ENCODE measurements at regions not wholly inside any gene's neighbourhood (a gene's known extent, or its start where the extent isn't known, plus 50 kb on each side); places are given as distances from the start of the nearest gene placed in this dataset.

GRCh38 chr5:3118340-3118739 is 366.9 kb upstream of the IRX2 start (continued):
- TF ChIP-seq CEBPB (IDR thresholded peaks at IDR 0.05; ENCODE audit: low read depth) (no peak), ELF1 (IDR thresholded peaks at IDR 0.05; ENCODE audit: borderline replicate concordance, low read depth) (no peak), EGR1 (IDR thresholded peaks at IDR 0.05; ENCODE audit: low read depth) (no peak)

GRCh38 chr5:3116366-3116765 is 364.9 kb upstream of the IRX2 start:
- H4K20me1 ChIP-seq (ENCODE audit: insufficient read depth), result no peaks in the 10 kb centered on the region
- no peak for DNase-seq (ENCODE audit: low read depth, low spot score)
- CTCF ChIA-PET, result no interaction called here

More at GRCh38 chr5:3116366-3116765, 364.9 kb upstream of the IRX2 start:
- ChIA-PET POLR2A (no interaction called here), RAD21 (ENCODE audit: low non-redundant PET in 1 of 2, low total read pairs in 2 of 2, uncharacterized antibody in 2 of 2, unreplicated experiment in 2 of 2) (no interaction called here)
- BruUV-seq (replicated peaks), result no TSS peak
- no peak overlapping the region for H3K4me3 ChIP-seq (replicated peaks in 1 of 2; ENCODE audit: low read depth in 1 of 2, low read length in 2 of 2)
- H3K9ac ChIP-seq (ENCODE audit: low read length), result no peak overlapping the region
- intact Hi-C loops (cut with micrococcal nuclease), result no loop called here
- no peaks in the 10 kb centered on the region for H3K36me3 ChIP-seq (ENCODE audit: control insufficient read depth in 1 of 2, insufficient read depth in 2 of 2, low read length in 2 of 2)
- no peak overlapping the region for H3K4me2 ChIP-seq (ENCODE audit: low read length)
- H3K79me2 ChIP-seq (ENCODE audit: insufficient read depth, low read length), result no peaks in the 10 kb centered on the region
- no peak for ATAC-seq
- H2AFZ ChIP-seq (ENCODE audit: low read depth, low read length, poor library complexity, severe bottlenecking), result no peak overlapping the region
- H3K27me3 ChIP-seq (ENCODE audit: insufficient read depth, low read length), result no peaks in the 10 kb centered on the region
- TF ChIP-seq, protein P1, sequence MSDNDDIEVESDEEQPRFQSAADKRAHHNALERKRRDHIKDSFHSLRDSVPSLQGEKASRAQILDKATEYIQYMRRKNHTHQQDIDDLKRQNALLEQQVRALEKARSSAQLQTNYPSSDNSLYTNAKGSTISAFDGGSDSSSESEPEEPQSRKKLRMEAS (IDR thresholded peaks at IDR 0.05), result no peak
- TF ChIP-seq JUND (IDR thresholded peaks at IDR 0.05) (no peak), ZBTB33 (IDR thresholded peaks at IDR 0.05; ENCODE audit: extremely low read depth, insufficient replicate concordance, low read length) (no peak), ZFX (IDR thresholded peaks at IDR 0.05) (no peak), ZNF274 (IDR thresholded peaks at IDR 0.05; ENCODE audit: low read depth, low read length) (no peak), SRF (IDR thresholded peaks at IDR 0.05; ENCODE audit: low read depth) (no peak), SIN3A (IDR thresholded peaks at IDR 0.05; ENCODE audit: low read depth) (no peak), POLR2A (IDR thresholded peaks at IDR 0.05; ENCODE audit: borderline replicate concordance, extremely low read depth, insufficient read depth, insufficient read length) (no peak), POLR2AphosphoS5 (IDR thresholded peaks at IDR 0.05; ENCODE audit: low read depth, low read length) (no peak), ATF3 (IDR thresholded peaks at IDR 0.05) (no peak), ELF1 (IDR thresholded peaks at IDR 0.05; ENCODE audit: borderline replicate concordance, low read depth) (no peak), TCF7L2 (IDR thresholded peaks at IDR 0.05; ENCODE audit: borderline replicate concordance, extremely low read depth, insufficient read depth, insufficient read length) (no peak), CEBPB (IDR thresholded peaks at IDR 0.05; ENCODE audit: low read depth) (no peak), YY1 (IDR thresholded peaks at IDR 0.05; ENCODE audit: extremely low read depth, insufficient replicate concordance, low read depth, low read length) (no peak)
- TF ChIP-seq, protein P2, sequence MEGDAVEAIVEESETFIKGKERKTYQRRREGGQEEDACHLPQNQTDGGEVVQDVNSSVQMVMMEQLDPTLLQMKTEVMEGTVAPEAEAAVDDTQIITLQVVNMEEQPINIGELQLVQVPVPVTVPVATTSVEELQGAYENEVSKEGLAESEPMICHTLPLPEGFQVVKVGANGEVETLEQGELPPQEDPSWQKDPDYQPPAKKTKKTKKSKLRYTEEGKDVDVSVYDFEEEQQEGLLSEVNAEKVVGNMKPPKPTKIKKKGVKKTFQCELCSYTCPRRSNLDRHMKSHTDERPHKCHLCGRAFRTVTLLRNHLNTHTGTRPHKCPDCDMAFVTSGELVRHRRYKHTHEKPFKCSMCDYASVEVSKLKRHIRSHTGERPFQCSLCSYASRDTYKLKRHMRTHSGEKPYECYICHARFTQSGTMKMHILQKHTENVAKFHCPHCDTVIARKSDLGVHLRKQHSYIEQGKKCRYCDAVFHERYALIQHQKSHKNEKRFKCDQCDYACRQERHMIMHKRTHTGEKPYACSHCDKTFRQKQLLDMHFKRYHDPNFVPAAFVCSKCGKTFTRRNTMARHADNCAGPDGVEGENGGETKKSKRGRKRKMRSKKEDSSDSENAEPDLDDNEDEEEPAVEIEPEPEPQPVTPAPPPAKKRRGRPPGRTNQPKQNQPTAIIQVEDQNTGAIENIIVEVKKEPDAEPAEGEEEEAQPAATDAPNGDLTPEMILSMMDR (IDR thresholded peaks at IDR 0.05 in 2 of 3, conservative IDR thresholded peaks at IDR 0.05 in 1 of 3; ENCODE audit: borderline replicate concordance in 1 of 3, insufficient read depth in 1 of 3, low read depth in 2 of 3, low read length in 2 of 3), result no peak
- no peak overlapping the region for H3K27ac ChIP-seq (ENCODE audit: low read depth, low read length)
- peaks cover 6 to 22% of the 10 kb centered on the region in 2 experiments; a peak in 2 of 4 replicates for H3K9me3 ChIP-seq (ENCODE audit: control insufficient read depth in 1 of 2, insufficient read depth in 1 of 2, low read depth in 1 of 2, low read length in 2 of 2)
- no peaks in the 10 kb centered on the region for H3K4me1 ChIP-seq (ENCODE audit: control insufficient read depth in 1 of 2, insufficient read depth in 2 of 2, low read length in 2 of 2)
- no peaks in the 10 kb centered on the region for H3K9me2 ChIP-seq (ENCODE audit: insufficient read depth)
